ENCODE measurements at regions not wholly inside any gene's neighbourhood (a gene's known extent, or its start where the extent isn't known, plus 50 kb on each side); places are given as distances from the start of the nearest gene placed in this dataset.

GRCh38 chr3:22581007-22581406 is 622.1 kb upstream of the UBE2E2 start (continued):
- TF ChIP-seq, protein P1, sequence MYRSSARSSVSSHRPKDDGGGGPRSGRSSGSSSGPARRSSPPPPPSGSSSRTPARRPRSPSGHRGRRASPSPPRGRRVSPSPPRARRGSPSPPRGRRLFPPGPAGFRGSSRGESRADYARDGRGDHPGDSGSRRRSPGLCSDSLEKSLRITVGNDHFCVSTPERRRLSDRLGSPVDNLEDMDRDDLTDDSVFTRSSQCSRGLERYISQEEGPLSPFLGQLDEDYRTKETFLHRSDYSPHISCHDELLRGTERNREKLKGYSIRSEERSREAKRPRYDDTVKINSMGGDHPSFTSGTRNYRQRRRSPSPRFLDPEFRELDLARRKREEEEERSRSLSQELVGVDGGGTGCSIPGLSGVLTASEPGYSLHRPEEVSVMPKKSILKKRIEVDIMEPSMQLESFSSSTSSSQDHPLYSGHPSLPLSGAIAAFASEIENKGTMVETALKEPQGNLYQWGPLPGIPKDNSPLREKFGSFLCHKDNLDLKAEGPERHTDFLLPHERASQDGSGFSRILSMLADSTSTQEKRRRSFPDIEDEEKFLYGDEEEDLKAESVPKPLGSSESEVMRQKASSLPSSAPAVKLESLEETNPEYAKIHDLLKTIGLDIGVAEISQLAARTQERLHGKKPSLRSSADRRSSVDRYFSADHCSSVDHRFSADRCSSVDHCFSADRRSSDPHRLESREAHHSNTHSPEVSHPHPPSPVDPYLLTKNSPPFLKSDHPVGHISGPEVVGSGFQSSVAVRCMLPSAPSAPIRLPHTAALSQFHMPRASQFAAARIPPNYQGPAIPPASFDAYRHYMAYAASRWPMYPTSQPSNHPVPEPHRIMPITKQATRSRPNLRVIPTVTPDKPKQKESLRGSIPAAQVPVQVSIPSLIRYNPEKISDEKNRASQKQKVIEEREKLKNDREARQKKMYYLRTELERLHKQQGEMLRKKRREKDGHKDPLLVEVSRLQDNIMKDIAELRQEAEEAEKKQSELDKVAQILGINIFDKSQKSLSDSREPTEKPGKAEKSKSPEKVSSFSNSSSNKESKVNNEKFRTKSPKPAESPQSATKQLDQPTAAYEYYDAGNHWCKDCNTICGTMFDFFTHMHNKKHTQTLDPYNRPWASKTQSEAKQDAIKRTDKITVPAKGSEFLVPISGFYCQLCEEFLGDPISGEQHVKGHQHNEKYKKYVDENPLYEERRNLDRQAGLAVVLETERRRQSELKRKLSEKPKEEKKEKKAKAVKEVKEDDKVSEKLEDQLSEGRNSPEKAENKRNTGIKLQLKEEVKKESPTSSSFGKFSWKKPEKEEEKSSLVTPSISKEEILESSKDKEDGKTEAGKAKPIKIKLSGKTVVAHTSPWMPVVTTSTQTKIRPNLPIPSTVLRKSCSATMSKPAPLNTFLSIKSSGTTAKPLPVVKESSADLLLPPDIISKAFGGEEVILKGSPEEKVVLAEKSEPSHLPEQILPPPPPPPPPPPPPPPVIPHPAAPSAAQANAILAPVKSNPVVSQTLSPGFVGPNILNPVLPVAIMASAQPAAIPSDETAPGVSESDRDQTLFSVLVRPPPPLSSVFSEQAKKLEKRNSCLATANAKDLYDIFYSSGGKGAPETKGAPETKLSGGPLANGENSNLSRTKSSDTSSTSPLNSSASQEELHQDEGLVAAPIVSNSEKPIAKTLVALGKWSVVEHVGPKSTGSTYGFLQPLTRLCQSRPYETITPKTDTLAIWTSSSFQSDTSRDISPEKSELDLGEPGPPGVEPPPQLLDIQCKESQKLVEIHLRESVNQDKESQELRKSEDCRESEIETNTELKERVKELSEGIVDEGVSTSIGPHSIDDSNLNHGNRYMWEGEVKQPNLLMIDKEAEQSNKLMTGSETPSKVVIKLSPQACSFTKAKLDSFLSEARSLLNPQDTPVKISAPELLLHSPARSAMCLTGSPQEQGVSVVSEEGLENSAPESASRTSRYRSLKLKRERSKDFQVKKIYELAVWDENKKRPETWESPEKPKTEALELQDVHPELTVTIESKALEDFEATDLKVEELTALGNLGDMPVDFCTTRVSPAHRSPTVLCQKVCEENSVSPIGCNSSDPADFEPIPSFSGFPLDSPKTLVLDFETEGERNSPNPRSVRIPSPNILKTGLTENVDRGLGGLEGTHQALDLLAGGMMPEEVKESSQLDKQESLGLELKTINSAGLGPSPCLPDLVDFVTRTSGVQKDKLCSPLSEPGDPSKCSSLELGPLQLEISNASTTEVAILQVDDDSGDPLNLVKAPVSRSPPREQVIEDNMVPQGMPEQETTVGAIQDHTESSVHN (CRISPR knock-in tag; IDR thresholded peaks at IDR 0.05): no peak
- TF ChIP-seq, protein P2, sequence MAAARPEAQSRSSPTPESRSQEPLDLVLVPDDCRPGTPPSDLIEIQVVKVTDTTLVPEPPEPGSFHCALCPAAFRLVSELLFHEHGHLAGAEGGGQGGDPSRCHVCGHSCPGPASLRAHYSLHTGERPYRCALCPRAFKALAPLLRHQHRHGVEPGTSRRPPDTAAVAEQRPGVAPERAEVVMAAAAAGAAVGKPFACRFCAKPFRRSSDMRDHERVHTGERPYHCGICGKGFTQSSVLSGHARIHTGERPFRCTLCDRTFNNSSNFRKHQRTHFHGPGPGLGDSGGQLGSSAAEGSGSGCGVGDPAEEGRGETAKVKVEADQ (CRISPR knock-in tag; IDR thresholded peaks at IDR 0.05; ENCODE audit: borderline replicate concordance): no peak
- no peak for TF ChIP-seq SMYD3 (CRISPR knock-in tag; IDR thresholded peaks at IDR 0.05)
- TF ChIP-seq, protein P3, sequence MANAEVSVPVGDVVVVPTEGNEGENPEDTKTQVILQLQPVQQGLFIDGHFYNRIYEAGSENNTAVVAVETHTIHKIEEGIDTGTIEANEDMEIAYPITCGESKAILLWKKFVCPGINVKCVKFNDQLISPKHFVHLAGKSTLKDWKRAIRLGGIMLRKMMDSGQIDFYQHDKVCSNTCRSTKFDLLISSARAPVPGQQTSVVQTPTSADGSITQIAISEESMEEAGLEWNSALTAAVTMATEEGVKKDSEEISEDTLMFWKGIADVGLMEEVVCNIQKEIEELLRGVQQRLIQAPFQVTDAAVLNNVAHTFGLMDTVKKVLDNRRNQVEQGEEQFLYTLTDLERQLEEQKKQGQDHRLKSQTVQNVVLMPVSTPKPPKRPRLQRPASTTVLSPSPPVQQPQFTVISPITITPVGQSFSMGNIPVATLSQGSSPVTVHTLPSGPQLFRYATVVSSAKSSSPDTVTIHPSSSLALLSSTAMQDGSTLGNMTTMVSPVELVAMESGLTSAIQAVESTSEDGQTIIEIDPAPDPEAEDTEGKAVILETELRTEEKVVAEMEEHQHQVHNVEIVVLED (CRISPR knock-in tag; IDR thresholded peaks at IDR 0.05; ENCODE audit: borderline replicate concordance): no peak
- no peak for TF ChIP-seq SRSF4 (IDR thresholded peaks at IDR 0.05; ENCODE audit: low read depth, low read length, poor library complexity, severe bottlenecking)
- no peak for TF ChIP-seq ZFP36L1 (CRISPR knock-in tag; IDR thresholded peaks at IDR 0.05)
- TF ChIP-seq ZNF709 (CRISPR knock-in tag; IDR thresholded peaks at IDR 0.05): no peak
- TF ChIP-seq, protein P4, sequence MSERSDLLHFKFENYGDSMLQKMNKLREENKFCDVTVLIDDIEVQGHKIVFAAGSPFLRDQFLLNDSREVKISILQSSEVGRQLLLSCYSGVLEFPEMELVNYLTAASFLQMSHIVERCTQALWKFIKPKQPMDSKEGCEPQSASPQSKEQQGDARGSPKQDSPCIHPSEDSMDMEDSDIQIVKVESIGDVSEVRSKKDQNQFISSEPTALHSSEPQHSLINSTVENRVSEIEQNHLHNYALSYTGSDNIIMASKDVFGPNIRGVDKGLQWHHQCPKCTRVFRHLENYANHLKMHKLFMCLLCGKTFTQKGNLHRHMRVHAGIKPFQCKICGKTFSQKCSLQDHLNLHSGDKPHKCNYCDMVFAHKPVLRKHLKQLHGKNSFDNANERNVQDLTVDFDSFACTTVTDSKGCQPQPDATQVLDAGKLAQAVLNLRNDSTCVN (CRISPR knock-in tag; IDR thresholded peaks at IDR 0.05; ENCODE audit: borderline replicate concordance): no peak
- no peak for TF ChIP-seq SIN3A (IDR thresholded peaks at IDR 0.05; ENCODE audit: borderline replicate concordance, low read depth, low read length)
- TF ChIP-seq HBP1 (CRISPR knock-in tag; IDR thresholded peaks at IDR 0.05; ENCODE audit: low read depth): no peak
- TF ChIP-seq SALL2 (CRISPR knock-in tag; IDR thresholded peaks at IDR 0.05): no peak
- no peak for TF ChIP-seq POLR2AphosphoS5 (IDR thresholded peaks at IDR 0.05; ENCODE audit: low read depth, low read length)
- TF ChIP-seq ZNF546 (CRISPR knock-in tag; conservative IDR thresholded peaks at IDR 0.05): no peak

Data from HepG2 (cell line).